ENCODE measurements at regions not wholly inside any gene's neighbourhood (a gene's known extent, or its start where the extent isn't known, plus 50 kb on each side); places are given as distances from the start of the nearest gene placed in this dataset.

DNA sequence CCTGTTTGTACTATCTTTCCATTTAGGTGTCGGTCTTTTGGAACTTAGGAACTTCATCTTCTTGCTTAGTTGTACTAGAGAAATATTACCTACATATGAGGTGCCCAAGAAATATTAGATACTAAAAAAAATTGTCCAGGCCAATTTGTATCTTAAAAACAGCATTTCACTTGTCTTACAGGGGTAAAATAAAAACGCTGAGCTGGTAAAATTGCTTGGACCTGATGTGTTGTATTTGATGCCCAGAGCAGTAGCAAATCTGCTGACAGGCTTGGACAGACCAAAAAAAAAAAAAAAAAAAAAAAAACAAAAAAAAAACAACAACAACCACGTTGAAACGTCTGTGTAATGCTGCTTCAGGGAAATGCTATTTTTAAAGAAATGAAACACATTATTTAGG, 150.4 kb upstream of the ARX start:
- TF ChIP-seq, protein P1, sequence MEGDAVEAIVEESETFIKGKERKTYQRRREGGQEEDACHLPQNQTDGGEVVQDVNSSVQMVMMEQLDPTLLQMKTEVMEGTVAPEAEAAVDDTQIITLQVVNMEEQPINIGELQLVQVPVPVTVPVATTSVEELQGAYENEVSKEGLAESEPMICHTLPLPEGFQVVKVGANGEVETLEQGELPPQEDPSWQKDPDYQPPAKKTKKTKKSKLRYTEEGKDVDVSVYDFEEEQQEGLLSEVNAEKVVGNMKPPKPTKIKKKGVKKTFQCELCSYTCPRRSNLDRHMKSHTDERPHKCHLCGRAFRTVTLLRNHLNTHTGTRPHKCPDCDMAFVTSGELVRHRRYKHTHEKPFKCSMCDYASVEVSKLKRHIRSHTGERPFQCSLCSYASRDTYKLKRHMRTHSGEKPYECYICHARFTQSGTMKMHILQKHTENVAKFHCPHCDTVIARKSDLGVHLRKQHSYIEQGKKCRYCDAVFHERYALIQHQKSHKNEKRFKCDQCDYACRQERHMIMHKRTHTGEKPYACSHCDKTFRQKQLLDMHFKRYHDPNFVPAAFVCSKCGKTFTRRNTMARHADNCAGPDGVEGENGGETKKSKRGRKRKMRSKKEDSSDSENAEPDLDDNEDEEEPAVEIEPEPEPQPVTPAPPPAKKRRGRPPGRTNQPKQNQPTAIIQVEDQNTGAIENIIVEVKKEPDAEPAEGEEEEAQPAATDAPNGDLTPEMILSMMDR (conservative IDR thresholded peaks at IDR 0.05 in 1 of 2, IDR thresholded peaks at IDR 0.05 in 1 of 2; ENCODE audit: extremely low read depth in 1 of 2, insufficient read depth in 1 of 2, low read depth in 1 of 2, low read length in 2 of 2), result no peak
- TF ChIP-seq EZH2 (IDR thresholded peaks at IDR 0.05; ENCODE audit: borderline replicate concordance, low read length), result no peak
